ENCODE measurements at regions not wholly inside any gene's neighbourhood (a gene's known extent, or its start where the extent isn't known, plus 50 kb on each side); places are given as distances from the start of the nearest gene placed in this dataset.

- DNase-seq: no peak
Observed at GRCh38 chr2:147548451-147548850, 296.4 kb upstream of the ACVR2A start.

GRCh38 chr2:147547440-147547839 lies 297.4 kb upstream of the ACVR2A start:
- no peak for DNase-seq

- no peak for DNase-seq
Observed at GRCh38 chr2:147546109-147546508, 298.7 kb upstream of the ACVR2A start.

GRCh38 chr2:147543056-147543455 lies 301.8 kb upstream of the ACVR2A start:
- no peak for DNase-seq

- DNase-seq: peak; percentile 56
Observed at GRCh38 chr2:147542351-147542750, 302.5 kb upstream of the ACVR2A start.

GRCh38 chr2:147541314-147541713 lies 303.5 kb upstream of the ACVR2A start:
- DNase-seq: peak; percentile 30

GRCh38 chr2:147538821-147539220 lies 306.0 kb upstream of the ACVR2A start:
- no peak for DNase-seq

- peak; percentile 53 for DNase-seq
Observed at GRCh38 chr2:147538088-147538487, 306.7 kb upstream of the ACVR2A start.

- no peak for DNase-seq
Observed at GRCh38 chr2:147531269-147531668, 313.6 kb upstream of the ACVR2A start.

GRCh38 chr2:147530033-147530432 lies 314.8 kb upstream of the ACVR2A start:
- no peak for DNase-seq

GRCh38 chr2:147525819-147526489 lies 318.9 kb upstream of the ACVR2A start:
- DNase-seq: no peak

GRCh38 chr2:147524912-147525311 lies 319.9 kb upstream of the ACVR2A start:
- no peak for DNase-seq

- no peak for DNase-seq
Observed at GRCh38 chr2:147523415-147523814, 321.4 kb upstream of the ACVR2A start.

GRCh38 chr2:147521936-147522335 lies 322.9 kb upstream of the ACVR2A start:
- DNase-seq: no peak

GRCh38 chr2:147520817-147521216 lies 324.0 kb upstream of the ACVR2A start:
- DNase-seq: no peak

- DNase-seq: no peak
Observed at GRCh38 chr2:147519178-147519577, 325.7 kb upstream of the ACVR2A start.

GRCh38 chr2:147515213-147515612 lies 329.6 kb upstream of the ACVR2A start:
- DNase-seq: no peak

- no peak for DNase-seq
Observed at GRCh38 chr2:147512206-147512605, 332.6 kb upstream of the ACVR2A start.

GRCh38 chr2:147511491-147511948 lies 333.3 kb upstream of the ACVR2A start:
- DNase-seq: peak; percentile 75

- no peak for DNase-seq
Observed at GRCh38 chr2:147509821-147510220, 335.0 kb upstream of the ACVR2A start.

- no peak for DNase-seq
Observed at GRCh38 chr2:147506889-147507288, 337.9 kb upstream of the ACVR2A start.

- DNase-seq: no peak
Observed at GRCh38 chr2:147502711-147503290, 342.0 kb upstream of the ACVR2A start.

- DNase-seq: no peak
Observed at GRCh38 chr2:147501968-147502367, 342.9 kb upstream of the ACVR2A start.

- no peak for DNase-seq
Observed at GRCh38 chr2:147500819-147501395, 343.9 kb upstream of the ACVR2A start.

- peak; percentile 45 for DNase-seq
Observed at GRCh38 chr2:147500229-147500628, 344.6 kb upstream of the ACVR2A start.
